ENCODE measurements at regions not wholly inside any gene's neighbourhood (a gene's known extent, or its start where the extent isn't known, plus 50 kb on each side); places are given as distances from the start of the nearest gene placed in this dataset.

DNA sequence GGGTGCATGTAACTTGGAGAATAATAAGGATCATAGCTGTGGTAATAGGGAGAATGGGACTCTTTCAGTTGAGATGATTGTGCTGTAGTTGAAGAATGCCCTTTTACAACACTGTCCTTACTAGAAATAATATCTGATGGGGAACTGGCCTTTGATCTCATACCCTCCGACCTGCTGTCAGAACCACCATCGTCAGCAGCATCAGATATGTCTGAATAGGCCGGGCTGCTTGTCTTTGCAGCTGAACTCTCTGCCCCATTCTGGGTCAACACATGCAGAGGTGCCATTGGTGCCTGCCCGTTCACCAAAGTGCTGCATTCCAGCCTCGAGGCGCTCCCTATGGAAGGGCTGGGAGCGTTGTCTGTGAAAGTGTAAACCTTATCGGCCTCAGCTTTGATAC is 99.1 kb downstream of the ZNF608 start:
- TF ChIP-seq, protein P1, sequence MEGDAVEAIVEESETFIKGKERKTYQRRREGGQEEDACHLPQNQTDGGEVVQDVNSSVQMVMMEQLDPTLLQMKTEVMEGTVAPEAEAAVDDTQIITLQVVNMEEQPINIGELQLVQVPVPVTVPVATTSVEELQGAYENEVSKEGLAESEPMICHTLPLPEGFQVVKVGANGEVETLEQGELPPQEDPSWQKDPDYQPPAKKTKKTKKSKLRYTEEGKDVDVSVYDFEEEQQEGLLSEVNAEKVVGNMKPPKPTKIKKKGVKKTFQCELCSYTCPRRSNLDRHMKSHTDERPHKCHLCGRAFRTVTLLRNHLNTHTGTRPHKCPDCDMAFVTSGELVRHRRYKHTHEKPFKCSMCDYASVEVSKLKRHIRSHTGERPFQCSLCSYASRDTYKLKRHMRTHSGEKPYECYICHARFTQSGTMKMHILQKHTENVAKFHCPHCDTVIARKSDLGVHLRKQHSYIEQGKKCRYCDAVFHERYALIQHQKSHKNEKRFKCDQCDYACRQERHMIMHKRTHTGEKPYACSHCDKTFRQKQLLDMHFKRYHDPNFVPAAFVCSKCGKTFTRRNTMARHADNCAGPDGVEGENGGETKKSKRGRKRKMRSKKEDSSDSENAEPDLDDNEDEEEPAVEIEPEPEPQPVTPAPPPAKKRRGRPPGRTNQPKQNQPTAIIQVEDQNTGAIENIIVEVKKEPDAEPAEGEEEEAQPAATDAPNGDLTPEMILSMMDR (IDR thresholded peaks at IDR 0.05), result no peak
- no peak for TF ChIP-seq POLR2A (IDR thresholded peaks at IDR 0.05)
